ENCODE measurements at regions not wholly inside any gene's neighbourhood (a gene's known extent, or its start where the extent isn't known, plus 50 kb on each side); places are given as distances from the start of the nearest gene placed in this dataset.

- Mint-ChIP-seq H3K9me3 (no peaks in the 10 kb centered on the region), H3K36me3 (ENCODE audit: low read depth) (no peaks in the 10 kb centered on the region), H3K4me1 (no peaks in the 10 kb centered on the region), H3K4me3 (no peak overlapping the region), H3K27me3 (ENCODE audit: low read depth) (peaks cover 3% of the 10 kb centered on the region), H3K27ac (ENCODE audit: unreplicated experiment) (no peak overlapping the region)
- no peak for DNase-seq (ENCODE audit: low read depth, low spot score)
- TF ChIP-seq, protein P1, sequence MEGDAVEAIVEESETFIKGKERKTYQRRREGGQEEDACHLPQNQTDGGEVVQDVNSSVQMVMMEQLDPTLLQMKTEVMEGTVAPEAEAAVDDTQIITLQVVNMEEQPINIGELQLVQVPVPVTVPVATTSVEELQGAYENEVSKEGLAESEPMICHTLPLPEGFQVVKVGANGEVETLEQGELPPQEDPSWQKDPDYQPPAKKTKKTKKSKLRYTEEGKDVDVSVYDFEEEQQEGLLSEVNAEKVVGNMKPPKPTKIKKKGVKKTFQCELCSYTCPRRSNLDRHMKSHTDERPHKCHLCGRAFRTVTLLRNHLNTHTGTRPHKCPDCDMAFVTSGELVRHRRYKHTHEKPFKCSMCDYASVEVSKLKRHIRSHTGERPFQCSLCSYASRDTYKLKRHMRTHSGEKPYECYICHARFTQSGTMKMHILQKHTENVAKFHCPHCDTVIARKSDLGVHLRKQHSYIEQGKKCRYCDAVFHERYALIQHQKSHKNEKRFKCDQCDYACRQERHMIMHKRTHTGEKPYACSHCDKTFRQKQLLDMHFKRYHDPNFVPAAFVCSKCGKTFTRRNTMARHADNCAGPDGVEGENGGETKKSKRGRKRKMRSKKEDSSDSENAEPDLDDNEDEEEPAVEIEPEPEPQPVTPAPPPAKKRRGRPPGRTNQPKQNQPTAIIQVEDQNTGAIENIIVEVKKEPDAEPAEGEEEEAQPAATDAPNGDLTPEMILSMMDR (conservative IDR thresholded peaks at IDR 0.05): no peak
These were observed 157.8 kb upstream of the SGO1 start for GRCh38 chr3:20343790-20344189.

- Mint-ChIP-seq H3K27me3 (ENCODE audit: low read depth) (peaks cover 3% of the 10 kb centered on the region), H3K27ac (ENCODE audit: unreplicated experiment) (no peak overlapping the region), H3K9me3 (no peaks in the 10 kb centered on the region), H3K36me3 (ENCODE audit: low read depth) (no peaks in the 10 kb centered on the region), H3K4me3 (no peak overlapping the region), H3K4me1 (no peaks in the 10 kb centered on the region)
- peak; percentile 83 for DNase-seq (ENCODE audit: low read depth, low spot score)
- TF ChIP-seq, protein P1 (conservative IDR thresholded peaks at IDR 0.05): peak; percentile 88
These were observed 154.4 kb upstream of the SGO1 start for GRCh38 chr3:20340324-20340928.

- DNase-seq (ENCODE audit: low read depth, low spot score): no peak
- H3K36me3 Mint-ChIP-seq (ENCODE audit: low read depth): no peaks in the 10 kb centered on the region
- TF ChIP-seq, protein P1 (conservative IDR thresholded peaks at IDR 0.05): no peak
- H3K4me3 Mint-ChIP-seq: no peak overlapping the region
- no peak overlapping the region for H3K27ac Mint-ChIP-seq (ENCODE audit: unreplicated experiment)
- H3K4me1 Mint-ChIP-seq: peaks cover 6% of the 10 kb centered on the region
- H3K9me3 Mint-ChIP-seq: no peaks in the 10 kb centered on the region
- H3K27me3 Mint-ChIP-seq (ENCODE audit: low read depth): no peaks in the 10 kb centered on the region
These were observed 150.6 kb upstream of the SGO1 start for GRCh38 chr3:20336572-20336971.

DNA sequence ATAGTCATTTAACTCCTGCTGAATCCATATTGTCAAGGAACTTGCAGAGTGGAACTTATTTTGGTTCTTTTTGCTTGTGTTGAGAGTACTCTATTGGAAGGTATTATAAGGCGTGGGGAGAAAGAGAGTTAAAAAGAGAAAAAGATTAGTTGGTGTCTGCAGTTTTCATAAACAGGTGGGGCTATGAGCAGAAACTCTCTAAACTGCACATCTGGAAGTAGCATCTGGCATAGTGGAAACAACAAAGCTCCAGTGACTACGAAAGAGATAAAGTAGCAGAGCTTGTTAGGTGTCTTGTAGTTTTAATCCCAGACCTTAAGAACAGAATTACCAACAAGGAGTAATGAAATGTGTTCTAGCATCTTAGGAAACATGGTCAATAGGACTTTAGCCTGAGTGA is 148.8 kb upstream of the SGO1 start:
- no peak overlapping the region for H3K27ac Mint-ChIP-seq (ENCODE audit: unreplicated experiment)
- H3K27me3 Mint-ChIP-seq (ENCODE audit: low read depth): no peaks in the 10 kb centered on the region
- TF ChIP-seq, protein P1 (conservative IDR thresholded peaks at IDR 0.05): no peak
- H3K9me3 Mint-ChIP-seq: no peaks in the 10 kb centered on the region
- H3K4me3 Mint-ChIP-seq: no peak overlapping the region
- H3K4me1 Mint-ChIP-seq: peaks cover 6% of the 10 kb centered on the region
- DNase-seq (ENCODE audit: low read depth, low spot score): no peak
- H3K36me3 Mint-ChIP-seq (ENCODE audit: low read depth): no peaks in the 10 kb centered on the region

DNA sequence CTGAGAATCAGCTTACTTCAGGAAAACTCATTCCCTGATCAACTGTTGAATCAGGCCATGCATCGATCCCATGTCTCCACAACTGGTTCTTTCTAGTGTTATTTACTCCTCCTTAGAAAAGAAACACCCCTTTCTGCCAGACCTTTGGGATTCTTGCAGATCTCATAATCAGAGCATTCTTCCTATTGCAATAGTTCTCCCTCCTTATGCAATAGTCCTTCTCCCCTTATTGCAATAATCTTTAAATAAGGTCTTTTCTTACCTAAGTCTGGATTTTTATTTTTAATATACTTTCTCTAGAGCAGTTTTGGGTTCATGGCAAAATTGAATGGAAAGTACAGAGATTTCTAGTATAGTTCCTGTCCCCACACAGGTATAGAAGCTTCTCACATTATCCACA is 141.9 kb upstream of the SGO1 start:
- no peak overlapping the region for H3K27ac Mint-ChIP-seq (ENCODE audit: unreplicated experiment)
- H3K4me1 Mint-ChIP-seq: no peaks in the 10 kb centered on the region
- TF ChIP-seq, protein P1 (conservative IDR thresholded peaks at IDR 0.05): no peak
- no peaks in the 10 kb centered on the region for H3K9me3 Mint-ChIP-seq
- no peak for DNase-seq (ENCODE audit: low read depth, low spot score)
- H3K36me3 Mint-ChIP-seq (ENCODE audit: low read depth): no peaks in the 10 kb centered on the region
- H3K4me3 Mint-ChIP-seq: no peak overlapping the region
- no peaks in the 10 kb centered on the region for H3K27me3 Mint-ChIP-seq (ENCODE audit: low read depth)

Measured in neural crest cell (in vitro differentiated cells).